Left lobe of liver (tissue), 2 donors: ENCODE measurements at regions not wholly inside any gene's neighbourhood (a gene's known extent, or its start where the extent isn't known, plus 50 kb on each side); places are given as distances from the start of the nearest gene placed in this dataset.

ENCODE experiments used
- ATAC-seq: fragments of 200-7000 bp; cut with Tn5 transposase; one replicate; pipeline ENCODE4 v1.9.1; 2020; ENCODE audit warnings: mild to moderate bottlenecking, moderate library complexity
- DNase-seq: peaks from one replicate; pipeline ENCODE4 v3.0.0-alpha.2; 2020; ENCODE audit warnings: low spot score
- donor health status: DM: no; HTN: no; CAD: no; lungs with moderate emphysema.
- donor health status: DM: no; HTN: yes; CAD: no.

DNA sequence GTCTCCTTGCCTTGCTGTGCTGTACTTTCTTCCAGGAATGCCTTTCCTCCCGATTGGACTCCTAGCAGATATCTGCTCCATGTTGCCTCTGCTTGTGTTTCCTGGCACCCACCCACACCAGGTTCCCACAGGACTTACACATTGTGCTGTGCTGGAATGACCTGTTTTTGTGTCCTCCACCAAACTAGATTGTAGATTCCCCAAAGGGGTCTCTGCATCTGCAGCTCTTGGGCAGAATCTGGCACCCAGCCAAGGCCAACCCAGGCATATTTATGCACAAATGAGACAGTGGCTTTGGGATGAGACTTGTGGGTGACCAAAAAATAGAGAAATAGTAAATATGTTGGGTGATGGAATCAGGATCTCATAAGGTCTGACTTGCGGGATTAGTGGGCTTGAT lies 278.2 kb downstream of the RRAGC start:
- DNase-seq (no peak), ATAC-seq (no peak)

DNA sequence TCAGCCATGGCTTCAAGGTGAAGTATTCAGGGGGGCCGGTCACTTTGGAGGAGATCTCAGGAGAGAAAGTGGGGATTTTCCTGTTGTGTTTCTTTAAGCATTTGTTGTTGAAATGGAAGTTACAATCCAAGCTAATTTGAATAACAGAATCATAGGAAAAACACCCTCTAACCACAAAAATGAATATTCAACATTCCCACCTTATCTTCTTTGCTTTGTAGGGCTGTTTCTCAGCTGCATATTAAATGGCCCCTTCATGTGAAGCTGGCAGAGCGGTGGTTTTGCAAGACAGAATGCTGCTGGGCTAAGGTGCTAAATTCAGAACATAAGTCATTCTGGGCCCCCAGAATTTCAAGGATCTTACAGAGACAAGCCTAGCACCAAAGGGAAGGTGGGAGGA lies 279.0 kb downstream of the RRAGC start:
- DNase-seq (no peak), ATAC-seq (no peak)

DNA sequence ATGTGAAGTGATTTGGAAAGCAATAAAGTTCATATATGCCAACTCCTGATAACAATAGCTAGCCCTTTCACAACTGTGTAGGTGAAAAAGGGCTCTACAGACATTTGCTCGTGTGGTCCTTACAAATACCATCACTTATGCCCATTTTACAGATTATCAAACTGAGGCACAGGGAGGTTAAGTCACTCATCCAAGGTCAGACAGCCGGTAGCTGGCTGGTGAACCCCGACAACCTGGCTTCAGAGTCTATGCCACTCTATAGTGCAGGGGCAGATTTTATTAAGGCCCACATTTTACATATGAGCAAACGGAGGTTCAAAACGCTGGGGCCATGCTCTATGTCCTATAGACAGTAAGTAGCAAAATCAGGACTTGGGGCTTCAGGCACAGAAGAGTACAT lies 280.5 kb downstream of the RRAGC start:
- ATAC-seq, result no peak

DNA sequence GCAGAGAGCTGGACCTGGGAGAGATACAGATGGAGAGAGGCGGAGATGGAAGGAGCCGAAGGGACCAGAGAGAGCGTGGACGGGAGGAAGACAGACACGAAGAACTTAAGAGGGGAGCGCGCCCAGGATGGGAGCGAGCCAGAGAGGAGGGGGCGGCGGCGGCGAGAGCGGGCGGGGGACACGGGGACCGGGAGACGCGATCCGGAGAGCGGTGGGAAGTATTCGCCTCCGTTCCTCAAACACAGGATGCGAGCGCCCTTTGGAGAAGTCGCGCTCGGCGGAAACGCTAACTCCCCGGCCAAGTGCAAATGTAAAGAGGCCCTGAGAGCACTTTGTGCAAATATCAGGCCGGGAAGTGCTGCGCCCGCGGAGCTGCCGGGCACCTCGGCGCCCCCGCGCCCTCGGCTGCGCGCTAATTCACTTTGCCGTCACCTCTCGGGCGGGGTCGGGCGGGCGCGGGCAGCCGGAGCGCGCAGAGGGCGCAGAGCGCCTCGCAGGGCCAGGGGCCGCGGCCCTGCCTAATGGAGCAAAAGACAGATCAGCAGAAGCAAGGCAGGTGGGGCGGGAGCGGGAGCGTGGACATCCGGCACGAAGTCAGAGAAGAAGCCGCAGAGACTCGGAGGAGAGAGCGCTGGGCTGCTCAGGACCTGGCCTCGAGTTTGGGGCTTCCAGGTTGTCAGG lies 281.2 kb downstream of the RRAGC start:
- ATAC-seq (no peak), DNase-seq (no peak)

More for the DNA sequence above, 280.5 kb downstream of the RRAGC start:
- no peak for DNase-seq

DNA sequence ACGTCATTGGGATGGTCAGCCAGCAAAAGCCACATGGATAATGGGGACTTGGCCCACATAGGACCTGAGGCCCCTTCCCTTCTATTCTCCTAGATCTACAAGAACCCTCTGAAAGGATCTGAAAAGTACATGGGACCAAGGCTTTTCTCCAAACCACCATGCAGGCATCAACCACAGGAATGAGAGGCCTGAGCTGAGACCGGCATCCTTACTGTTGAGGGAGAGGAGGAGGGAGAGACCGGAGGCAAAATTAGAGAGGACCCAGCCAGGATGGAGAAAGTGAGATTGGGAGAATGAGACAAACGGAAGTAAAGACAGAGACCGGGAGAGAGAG lies 281.7 kb downstream of the RRAGC start:
- ATAC-seq (no peak), DNase-seq (no peak)

DNA sequence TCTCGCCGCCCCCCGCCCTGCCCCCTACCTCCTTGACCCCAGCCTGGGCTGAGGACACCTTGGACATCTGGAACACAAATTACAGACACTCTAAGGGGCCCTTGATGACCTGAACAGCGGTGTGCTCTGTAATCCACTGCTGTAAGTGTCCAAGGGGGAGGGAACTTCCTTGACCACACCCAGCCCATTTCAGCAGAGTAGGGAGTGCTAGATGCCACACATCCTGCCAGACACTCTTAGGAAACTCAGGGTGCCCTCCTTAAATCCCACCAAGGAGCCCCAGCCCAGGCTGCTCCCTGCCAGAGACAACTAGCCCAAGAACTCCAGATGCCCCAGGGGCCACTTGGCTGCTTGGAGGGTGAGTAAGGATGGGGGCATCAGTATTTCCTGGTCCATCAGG lies 282.2 kb downstream of the RRAGC start:
- ATAC-seq (no peak), DNase-seq (no peak)

DNA sequence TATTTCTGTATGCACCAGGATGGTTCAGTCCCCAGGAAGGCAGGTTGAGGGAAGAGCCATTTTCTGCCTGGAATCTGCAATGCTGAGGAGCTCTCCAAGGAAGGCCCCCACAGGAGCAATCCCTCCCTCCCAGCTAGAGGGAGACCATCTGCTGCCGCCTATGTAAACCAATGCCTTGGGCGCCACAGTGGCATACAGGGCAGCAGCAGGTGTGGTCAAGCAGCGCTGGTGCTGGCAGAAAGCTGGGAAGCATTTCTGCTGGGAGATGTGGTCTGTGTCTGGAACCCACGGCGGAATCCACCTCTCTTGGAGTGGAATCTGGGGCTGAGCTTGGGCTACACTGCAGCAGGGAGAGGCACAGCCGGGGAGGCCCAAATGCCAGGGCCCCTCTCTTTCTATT lies 283.3 kb downstream of the RRAGC start:
- ATAC-seq, result no peak
- DNase-seq, result no peak

DNA sequence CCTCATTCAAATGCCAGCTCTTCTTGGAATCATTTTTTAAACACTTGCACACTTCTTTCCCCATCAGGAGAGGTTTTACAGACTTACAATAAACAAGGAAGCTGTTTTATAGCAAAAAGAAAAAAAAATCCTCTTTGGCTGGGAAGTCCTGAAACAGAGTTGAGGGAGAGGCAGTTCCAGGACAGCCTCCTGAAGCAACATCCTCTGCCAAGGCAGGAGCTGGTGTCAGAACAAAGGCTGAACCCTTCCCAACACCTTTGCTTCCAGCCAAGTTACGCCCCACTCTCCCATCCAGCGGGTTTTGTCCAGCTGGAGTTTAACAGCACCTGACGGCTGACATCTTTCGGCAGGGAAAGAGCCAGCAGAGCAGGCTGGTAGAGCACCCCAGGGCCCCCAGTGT lies 287.8 kb downstream of the RRAGC start:
- ATAC-seq (no peak), DNase-seq (no peak)

DNA sequence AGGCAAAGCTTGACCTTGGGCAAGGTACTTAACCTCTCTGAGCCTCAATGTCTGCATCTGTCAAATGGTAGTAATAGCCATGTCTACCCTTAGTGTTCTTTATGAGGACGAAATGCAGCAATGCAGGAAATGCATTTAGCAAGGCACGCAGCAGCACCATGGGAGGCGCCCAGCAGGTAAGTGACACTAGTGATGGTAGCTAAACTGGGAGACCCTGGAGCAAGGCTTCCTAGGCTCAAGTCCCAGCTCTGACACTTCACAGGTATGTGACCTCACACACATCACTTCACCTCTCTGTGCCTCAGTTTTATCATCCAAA lies 289.0 kb downstream of the RRAGC start:
- ATAC-seq (no peak), DNase-seq (no peak)

DNA sequence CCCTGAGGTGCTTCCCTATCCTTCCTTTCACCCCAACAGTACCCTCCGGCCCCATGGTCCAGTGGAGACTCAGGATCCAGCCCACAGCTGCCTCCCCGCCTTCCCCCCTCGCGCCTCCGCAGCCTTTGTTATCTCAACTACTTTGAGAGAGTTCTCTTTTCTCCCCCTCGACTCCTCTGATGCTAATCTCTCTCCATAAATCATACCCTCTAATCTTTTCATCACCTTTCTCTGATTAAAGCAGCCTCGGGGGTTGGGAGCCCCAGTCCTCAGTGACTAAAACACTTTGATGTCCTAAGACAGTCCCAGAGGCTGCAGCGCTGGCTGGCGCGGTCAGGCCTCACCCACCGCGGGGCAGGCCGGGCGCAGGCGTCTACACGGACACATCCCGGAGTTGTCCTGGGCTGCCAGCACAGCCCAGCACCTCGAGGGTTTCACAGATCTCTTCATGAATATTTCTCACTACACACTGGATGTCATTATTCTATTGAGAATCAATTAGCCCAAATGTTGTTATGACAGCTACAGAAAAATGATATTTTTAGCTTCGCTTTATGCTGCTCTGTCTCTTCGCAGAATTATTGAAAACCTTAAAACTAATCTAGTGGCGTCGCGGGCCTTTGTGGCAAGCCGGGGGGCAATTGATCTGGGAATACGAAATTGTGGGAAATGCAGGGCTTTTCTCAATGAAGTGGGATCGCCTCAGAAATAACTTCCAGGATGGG lies 289.5 kb downstream of the RRAGC start:
- ATAC-seq, result no peak
- no peak for DNase-seq

DNA sequence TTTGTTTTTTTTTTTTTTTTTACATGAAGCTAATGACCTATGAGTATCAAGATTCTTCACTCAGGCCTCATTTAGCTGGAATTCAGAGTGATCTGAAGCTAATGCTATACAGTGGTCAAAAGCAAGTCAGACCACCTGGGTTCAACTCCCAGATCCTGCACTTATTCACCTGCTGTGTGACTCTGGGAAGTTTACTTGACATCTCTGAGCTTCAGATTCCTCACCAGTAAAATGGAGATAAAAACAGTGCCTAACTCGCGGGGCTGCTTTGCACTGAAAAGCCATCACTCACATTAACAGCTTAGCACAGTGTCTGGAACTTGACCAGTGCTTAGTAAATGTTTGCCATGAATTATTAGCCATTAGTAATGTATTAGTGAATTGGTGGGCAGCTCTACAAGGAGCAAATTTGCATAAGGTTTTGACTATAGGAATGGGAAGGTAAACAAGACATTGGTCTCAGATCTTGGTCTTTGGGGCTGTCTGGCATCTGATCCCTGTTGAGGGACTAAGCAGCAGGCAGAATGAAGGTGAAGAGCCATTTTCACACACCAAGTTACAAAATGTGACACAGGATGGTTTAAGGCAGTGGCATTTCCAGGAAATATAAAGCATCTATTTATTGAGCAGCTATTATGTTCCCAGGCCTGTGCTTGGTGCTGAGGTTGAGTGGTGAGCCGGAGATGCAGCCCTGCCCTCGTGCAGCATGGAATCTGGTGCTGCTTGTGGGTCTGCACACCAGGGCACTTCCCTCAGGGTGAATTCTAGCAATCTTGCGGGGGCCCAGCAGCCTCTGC lies 291.3 kb downstream of the RRAGC start:
- no peak for ATAC-seq
- no peak for DNase-seq

DNA sequence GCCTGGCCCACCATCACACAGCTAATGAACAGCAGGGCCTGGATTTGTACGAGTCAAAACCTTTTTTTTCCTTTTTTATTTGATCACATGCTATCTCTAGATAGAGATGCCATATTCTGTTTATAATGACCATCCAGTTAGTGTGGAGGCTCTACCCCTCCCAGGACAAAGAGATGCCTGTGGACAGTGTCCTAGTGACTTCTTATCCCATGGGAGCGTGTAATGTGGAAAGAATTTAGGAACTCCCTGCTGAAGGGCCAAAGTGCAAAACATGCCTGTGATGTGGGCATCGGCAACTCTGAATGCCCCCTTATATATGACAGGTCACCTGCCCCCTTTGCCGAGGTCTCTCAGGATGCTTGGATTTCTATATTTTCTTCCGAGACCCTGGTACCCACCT lies 292.2 kb downstream of the RRAGC start:
- ATAC-seq (no peak), DNase-seq (no peak)

DNA sequence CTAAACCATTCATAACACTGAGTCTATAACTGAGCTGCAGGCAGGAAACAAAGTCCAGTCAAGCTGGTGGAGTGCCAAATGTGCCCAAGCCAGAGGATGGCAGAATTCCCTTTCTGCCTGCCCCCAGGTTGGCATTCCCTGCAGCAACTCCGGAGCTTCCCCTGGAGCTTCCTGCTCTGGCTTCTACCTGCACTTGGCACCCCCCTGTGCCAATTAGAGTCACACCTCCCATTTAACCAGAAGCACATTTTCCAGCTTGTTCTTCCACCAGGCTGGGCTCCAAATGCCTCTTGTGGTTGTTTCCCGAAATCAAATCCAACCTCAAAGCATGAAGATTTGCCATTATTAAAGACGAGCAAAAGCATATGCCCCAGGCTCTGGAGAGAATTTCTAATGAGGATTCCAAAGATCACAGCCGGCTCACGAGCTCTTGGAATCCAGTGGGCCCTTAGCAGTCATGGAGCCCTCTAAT lies 294.5 kb downstream of the RRAGC start:
- DNase-seq (peak; percentile 79), ATAC-seq (peak; percentile 93)

DNA sequence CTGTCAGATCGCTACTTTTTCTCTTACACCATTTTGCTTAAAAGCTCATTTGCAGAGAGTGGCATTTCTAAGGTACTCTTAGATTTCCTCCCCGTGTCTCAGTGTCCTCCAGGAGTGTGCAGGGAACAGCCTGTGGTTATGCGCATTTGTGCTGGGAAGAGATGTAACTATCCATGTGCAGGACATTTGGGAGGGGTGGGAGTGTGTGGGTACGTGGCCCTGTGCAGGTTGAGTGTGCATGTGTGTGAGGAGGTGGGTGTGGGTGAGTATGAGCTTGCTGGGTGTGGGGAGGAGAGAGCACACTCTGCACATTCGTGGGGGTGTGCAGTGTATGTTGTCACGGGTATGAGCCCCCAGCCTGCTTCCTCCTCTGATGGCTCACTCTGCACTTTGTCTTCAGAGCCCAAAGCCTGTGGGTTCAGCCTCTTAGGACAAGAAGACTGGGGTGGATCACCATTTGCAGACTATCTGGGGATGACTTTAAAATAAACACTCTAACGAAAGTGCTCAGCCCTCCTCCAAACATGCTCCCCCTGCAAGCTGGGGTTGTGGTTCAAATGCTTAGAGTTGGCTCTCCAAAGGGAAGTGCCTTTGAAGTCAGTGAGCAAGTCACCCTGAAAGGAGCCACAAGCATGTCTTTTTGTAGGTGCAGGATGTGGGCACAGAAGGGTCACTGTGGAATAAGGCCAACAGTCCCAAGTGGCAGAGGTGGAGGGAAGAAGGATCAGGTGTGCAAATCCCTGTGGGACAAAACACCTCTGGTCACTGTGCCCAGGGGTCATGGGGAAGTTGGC lies 295.4 kb downstream of the RRAGC start:
- ATAC-seq (no peak), DNase-seq (no peak)

DNA sequence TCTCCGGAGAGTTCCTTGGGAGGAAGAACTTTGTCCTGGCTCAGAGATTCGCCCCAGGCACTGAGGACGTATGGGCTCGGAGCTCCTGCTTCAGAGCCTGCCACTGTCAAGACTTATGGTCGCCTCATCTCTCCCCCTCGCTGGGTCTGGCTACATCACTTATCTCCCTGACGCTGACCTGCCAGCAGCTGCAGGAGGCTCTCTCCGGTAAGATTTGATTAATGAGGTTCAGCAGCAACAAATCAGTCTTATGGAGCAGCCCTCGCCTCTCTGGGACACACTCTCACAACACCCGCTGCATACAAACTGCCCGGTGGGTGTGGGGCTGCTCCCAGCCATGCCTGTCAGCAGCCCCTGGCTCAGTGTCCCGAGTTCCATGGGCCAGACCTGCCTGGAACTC lies 297.8 kb downstream of the RRAGC start:
- no peak for DNase-seq
- no peak for ATAC-seq

DNA sequence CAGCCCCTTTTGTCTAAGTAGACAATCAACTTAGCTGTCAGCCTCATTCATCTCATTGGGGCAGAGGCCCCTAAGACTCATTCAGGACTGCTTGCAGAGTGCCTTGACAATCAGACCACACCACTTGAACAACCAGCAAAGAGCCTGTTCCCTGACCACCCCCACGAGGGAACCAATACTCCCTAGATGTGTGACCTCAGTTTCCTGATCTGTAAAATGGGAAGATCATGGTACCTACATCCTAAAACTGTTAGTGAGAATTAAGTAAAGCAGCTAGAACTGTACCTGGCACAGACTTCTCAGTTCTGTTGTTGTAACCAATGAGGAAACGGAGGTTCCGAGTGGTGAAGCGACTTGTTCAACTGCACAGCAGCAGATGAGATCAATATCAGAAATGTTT lies 298.5 kb downstream of the RRAGC start:
- DNase-seq, result no peak
- no peak for ATAC-seq

DNA sequence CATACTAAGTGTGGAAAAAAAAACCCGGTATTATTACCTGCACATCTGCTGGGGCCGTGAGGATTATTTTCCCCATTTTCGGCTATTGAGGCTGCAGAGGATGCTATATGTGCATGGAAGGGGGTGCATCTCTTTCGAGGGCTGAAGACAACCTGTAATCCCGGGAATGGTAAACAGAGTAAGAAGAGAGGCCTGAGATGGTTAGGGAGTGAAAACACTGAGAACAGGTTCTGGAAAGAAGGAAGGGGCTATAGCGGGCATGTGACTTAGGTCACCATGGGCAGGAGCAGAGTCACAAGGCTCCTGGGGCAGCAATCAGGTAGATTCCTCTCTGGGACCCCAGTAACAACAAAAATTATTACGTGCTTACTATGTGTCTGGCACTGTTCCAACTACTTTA lies 299.1 kb downstream of the RRAGC start:
- no peak for ATAC-seq

DNA sequence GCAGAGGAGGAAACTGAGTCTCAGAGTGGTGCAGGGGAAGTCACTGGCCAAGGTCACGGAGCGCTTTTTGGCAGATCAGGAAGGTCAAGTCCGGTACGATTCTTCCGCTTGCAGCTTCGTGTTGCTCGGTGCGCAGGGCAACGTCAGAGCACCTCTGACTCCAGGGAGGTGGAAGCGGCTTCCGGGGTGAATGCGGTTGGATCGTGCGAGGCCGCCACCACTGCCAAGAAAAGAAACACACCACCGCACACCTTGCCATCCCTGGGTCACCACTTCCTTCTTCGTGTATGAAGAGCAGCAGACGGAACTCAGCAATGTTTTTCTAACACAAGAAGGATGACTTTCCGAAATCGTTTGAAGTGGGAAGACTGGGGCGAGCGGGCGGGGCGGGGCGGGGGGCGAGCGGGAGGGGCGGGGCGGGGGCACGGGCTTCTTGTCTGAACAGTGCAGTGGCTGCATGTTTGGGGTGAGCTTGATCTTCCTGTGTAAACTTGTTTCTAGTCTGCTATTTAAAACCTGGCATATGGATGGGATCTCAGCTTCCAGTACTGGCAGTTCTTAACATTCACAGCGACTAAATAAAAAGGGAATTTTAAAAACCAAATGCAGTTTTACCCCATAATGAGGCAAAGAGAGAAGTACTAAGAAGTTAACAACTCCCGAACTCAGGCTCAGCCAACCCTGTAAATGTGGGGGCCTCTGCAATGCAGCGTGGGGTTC lies 300.0 kb downstream of the RRAGC start:
- peak; percentile 27 for ATAC-seq
- DNase-seq, result peak; percentile 49

More for the DNA sequence above, 299.1 kb downstream of the RRAGC start:
- no peak for DNase-seq

DNA sequence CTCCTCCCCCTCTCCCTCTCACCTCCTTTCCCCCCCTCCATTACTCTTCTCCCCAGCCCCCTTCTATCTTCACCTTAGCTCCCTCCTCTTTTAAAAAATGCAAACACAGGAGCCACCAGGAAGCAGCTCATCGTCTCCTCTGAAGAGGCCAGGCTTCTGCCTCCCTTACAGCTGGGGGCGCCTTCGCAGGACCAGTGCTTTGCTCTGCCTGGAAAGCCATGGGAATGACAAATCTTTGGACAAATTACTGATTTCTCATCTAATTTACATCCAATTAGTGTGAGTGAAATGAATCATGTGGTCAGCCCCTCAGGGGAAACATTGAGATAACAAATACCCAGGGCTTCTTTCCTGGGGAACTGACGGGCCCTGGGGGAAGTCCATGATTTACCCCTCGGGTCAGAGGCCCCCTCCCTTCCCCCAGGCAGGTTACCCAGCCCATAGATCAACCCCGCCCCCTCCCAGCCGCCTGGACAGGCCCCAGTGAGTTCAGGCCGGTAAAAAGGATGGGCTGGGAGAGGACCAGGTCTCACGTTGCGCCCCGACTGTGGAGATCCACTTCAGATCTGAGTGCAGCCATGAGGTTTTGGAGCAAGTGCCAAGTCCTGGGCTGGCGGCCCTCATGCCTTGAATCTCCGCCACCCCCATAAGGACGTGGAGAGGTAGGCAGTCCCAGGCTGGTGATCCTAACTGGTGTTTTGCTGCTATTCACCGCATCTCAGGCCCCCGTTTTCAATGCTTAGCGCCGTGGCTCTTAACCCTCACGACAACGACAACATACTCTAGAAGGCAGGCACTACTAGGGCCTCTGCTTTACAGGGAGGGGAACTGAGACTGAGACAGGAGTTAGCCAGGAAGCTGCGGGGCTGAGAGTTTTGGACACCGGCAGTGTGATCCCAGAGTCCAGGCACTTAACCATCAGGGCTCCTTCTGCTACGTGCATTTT lies 300.8 kb downstream of the RRAGC start:
- ATAC-seq, result no peak

DNA sequence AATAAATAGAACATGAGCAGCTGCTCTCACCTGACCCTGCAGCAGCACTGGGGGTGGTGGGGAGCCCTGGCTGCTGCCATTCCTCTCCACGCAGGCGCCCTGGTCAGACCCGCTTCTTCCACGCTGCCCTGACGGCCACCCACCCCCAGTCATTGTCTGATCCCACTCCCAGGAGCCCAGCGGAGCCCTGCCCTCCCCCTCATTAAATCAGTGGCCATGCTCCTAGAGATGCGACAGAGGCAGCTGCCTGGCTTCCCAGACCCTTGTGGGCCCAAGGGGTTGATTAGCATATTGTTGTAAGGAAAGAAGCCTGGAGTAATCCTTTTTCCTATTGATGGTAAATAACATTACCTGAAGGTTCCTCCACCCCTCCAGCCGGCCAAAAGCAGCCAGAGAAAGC lies 301.5 kb downstream of the RRAGC start:
- no peak for ATAC-seq
- no peak for DNase-seq

More for the DNA sequence above, 300.8 kb downstream of the RRAGC start:
- no peak for DNase-seq
